Panc1 (cell line): ENCODE measurements at regions not wholly inside any gene's neighbourhood (a gene's known extent, or its start where the extent isn't known, plus 50 kb on each side); places are given as distances from the start of the nearest gene placed in this dataset.

Source experiments
- CTCF ChIP-seq: fragments of 450-650 bp; IDR thresholded peaks from 2 replicates; pipeline ENCODE4 v1.5.1; 2017; ENCODE audit warnings: mild to moderate bottlenecking
- POLR2AphosphoS5 ChIP-seq: IDR thresholded peaks from 2 replicates; pipeline ENCODE4 v1.6.1; 2012; ENCODE audit warnings: mild to moderate bottlenecking, low read depth, low read length, moderate library complexity
- REST ChIP-seq, 2 experiments: IDR thresholded peaks; 2 replicates each; pipeline ENCODE4 v1.6.1; 2011 to 2012; ENCODE audit warnings: low read depth in 2 of 2, control low read depth in 1 of 2, low read length in 1 of 2, mild to moderate bottlenecking in 1 of 2, moderate library complexity in 1 of 2; ENCODE audit not compliant: insufficient read depth in 1 of 2
- SIN3A ChIP-seq: IDR thresholded peaks from 2 replicates; pipeline ENCODE4 v1.6.1; 2012; ENCODE audit warnings: low read depth, mild to moderate bottlenecking, low read length, moderate library complexity, borderline replicate concordance; ENCODE audit not compliant: insufficient read depth
- TCF7L2 ChIP-seq: IDR thresholded peaks from 2 replicates; pipeline ENCODE4 v1.6.1; 2011; ENCODE audit warnings: mild to moderate bottlenecking, low read depth, low read length, inconsistent platforms

GRCh38 chr2:118309257-118309945 is 221.1 kb downstream of the INSIG2 start:
- no peak for TF ChIP-seq CTCF
- TF ChIP-seq POLR2AphosphoS5: no peak
- no peak for TF ChIP-seq SIN3A
- no peak for TF ChIP-seq TCF7L2
- TF ChIP-seq REST (IDR thresholded peaks at IDR 0.05; ENCODE audit: insufficient read depth in 1 of 2, low read depth in 2 of 2, low read length in 1 of 2): no peak
